D721Med (cell line): ENCODE measurements at regions not wholly inside any gene's neighbourhood (a gene's known extent, or its start where the extent isn't known, plus 50 kb on each side); places are given as distances from the start of the nearest gene placed in this dataset.

Source experiments
- DNase-seq: peaks from one replicate; pipeline ENCODE4 v3.0.0; 2011; ENCODE audit warnings: low spot score; ENCODE audit not compliant: insufficient read length
- FAIRE-seq: peaks from 2 replicates; lab custom pipeline; 2011; peaks lifted over from hg19 to GRCh38; lab: Jason Lieb, UNC
- TF ChIP-seq, protein P1 (sequence below): IDR thresholded peaks from 2 replicates; pipeline ENCODE4 v1.5.1; 2012; ENCODE audit warnings: mild to moderate bottlenecking, control low read depth; ENCODE audit not compliant: insufficient read depth; ENCODE audit errors: missing control alignments

- TF ChIP-seq, protein P1, sequence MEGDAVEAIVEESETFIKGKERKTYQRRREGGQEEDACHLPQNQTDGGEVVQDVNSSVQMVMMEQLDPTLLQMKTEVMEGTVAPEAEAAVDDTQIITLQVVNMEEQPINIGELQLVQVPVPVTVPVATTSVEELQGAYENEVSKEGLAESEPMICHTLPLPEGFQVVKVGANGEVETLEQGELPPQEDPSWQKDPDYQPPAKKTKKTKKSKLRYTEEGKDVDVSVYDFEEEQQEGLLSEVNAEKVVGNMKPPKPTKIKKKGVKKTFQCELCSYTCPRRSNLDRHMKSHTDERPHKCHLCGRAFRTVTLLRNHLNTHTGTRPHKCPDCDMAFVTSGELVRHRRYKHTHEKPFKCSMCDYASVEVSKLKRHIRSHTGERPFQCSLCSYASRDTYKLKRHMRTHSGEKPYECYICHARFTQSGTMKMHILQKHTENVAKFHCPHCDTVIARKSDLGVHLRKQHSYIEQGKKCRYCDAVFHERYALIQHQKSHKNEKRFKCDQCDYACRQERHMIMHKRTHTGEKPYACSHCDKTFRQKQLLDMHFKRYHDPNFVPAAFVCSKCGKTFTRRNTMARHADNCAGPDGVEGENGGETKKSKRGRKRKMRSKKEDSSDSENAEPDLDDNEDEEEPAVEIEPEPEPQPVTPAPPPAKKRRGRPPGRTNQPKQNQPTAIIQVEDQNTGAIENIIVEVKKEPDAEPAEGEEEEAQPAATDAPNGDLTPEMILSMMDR: no peak
- no peak for DNase-seq
- no peak for FAIRE-seq
Observed at GRCh38 chr14:65854215-65854614, 441.7 kb downstream of the FUT8 start.

DNA sequence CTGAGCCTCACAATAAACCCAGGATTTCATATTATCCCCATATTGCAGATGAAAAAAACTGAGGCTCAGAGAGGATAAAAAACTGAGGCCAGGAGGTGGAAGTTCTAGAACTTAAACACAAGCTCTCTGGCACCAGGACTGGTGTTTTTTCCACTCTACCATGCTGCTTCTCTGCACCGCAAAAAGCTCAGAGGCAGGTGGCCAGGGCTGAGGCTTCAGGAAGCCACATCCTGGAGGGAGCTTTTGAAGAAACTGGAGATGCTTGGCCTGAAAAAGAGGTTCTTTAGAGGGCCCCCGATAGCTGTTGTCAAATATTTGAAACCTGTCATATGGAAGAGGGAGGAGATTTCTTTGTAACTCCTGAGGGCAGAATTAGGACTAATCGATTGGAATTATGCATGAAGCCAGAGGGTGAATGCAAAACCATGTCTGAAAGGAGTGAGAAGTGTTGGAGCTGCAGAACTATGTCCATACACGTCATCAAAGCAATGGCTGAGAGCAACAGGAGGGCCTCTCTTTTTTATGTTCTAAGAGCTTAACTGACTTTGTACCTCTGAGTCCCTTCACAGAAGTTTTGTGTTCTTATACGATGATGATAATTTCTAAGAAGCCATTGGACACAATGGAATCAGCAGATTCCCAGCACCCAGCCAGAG, 448.6 kb downstream of the FUT8 start:
- TF ChIP-seq, protein P1: no peak
- peak; percentile 90 for FAIRE-seq

GRCh38 chr14:65864549-65864948, 452.0 kb downstream of the FUT8 start:
- no peak for FAIRE-seq
- DNase-seq: no peak
- TF ChIP-seq, protein P1: no peak

More for the DNA sequence above, 448.6 kb downstream of the FUT8 start:
- DNase-seq: no peak

DNA sequence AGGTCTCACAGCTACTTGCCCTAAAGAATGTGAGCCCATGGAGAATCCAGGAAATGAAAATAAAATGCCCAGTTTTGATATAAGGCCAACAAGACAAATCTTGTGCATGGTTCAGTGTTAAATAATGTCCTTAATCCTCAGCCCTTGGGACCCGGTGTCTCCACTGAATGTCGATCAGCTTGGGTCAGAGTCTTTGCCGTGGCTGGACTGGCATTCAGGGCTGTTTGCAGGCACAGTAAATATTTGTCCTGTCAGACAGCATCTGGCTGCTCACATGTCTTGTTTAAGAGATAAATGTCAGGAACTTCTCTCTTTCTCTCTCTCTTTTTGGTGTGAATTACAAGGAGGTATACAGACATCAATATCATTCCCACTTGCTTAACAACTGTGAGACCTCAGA, 452.5 kb downstream of the FUT8 start:
- TF ChIP-seq, protein P1: no peak
- DNase-seq (no peak), FAIRE-seq (no peak)

- TF ChIP-seq, protein P1: no peak
- FAIRE-seq (no peak), DNase-seq (no peak)
Observed at GRCh38 chr14:65866448-65866847, 453.9 kb downstream of the FUT8 start.

GRCh38 chr14:65866886-65867285, 454.4 kb downstream of the FUT8 start:
- FAIRE-seq (no peak), DNase-seq (no peak)
- TF ChIP-seq, protein P1: no peak

GRCh38 chr14:65867333-65867732, 454.8 kb downstream of the FUT8 start:
- no peak for DNase-seq
- TF ChIP-seq, protein P1: no peak
- no peak for FAIRE-seq
